WTC11 (cell line): ENCODE measurements at regions not wholly inside any gene's neighbourhood (a gene's known extent, or its start where the extent isn't known, plus 50 kb on each side); places are given as distances from the start of the nearest gene placed in this dataset.

Experiments used
- CTCF ChIP-seq: fragments of 200-600 bp; IDR thresholded peaks from 2 replicates; pipeline ENCODE4 v1.8.0; 2022; ENCODE audit warnings: antibody characterized with exemption
- GABPB1 ChIP-seq: sonication (generic); formaldehyde crosslinking; IDR thresholded peaks from 2 replicates; pipeline ENCODE4 v1.8.1; 2023; ENCODE audit warnings: mild to moderate bottlenecking, missing genetic modification reagents
- HMGXB4 ChIP-seq: sonication (generic); formaldehyde crosslinking; IDR thresholded peaks from 2 replicates; pipeline ENCODE4 v1.8.1; 2023; ENCODE audit warnings: mild to moderate bottlenecking, moderate library complexity, missing genetic modification reagents
- JUN ChIP-seq: sonication (generic); formaldehyde crosslinking; IDR thresholded peaks from 2 replicates; pipeline ENCODE4 v1.8.0; 2023; ENCODE audit warnings: mild to moderate bottlenecking, missing genetic modification reagents
- NFE2L1 ChIP-seq: sonication (generic); formaldehyde crosslinking; IDR thresholded peaks from 2 replicates; pipeline ENCODE4 v1.8.1; 2023; ENCODE audit warnings: missing genetic modification reagents
- STAT6 ChIP-seq: sonication (generic); formaldehyde crosslinking; conservative IDR thresholded peaks from 2 replicates; pipeline ENCODE4 v1.8.1; 2023; ENCODE audit warnings: mild to moderate bottlenecking, low read depth, missing genetic modification reagents, moderate library complexity

DNA sequence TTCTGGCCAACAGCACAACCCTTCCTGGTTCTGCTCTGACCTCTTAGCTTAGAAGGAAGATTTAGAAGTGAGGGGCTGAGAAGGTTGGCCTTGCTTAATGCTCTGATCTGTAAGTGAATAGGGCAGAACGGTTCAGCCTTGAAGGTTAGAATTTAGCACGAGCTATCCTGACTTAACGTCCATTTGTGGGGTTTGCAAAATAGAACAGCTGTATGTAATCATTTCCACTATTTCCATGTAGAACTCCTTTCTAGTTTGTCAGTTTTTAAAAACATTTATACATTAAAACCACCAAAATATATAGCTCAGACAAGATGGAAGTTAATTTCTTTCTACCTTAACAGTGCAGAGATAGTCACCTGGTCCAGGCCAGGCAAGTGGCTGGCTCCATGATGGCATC is 89.9 kb downstream of the TBX19 start:
- TF ChIP-seq STAT6 (CRISPR knock-in tag) (no peak), HMGXB4 (CRISPR knock-in tag) (no peak), GABPB1 (CRISPR knock-in tag) (no peak), CTCF (no peak), JUN (CRISPR knock-in tag) (no peak), NFE2L1 (CRISPR knock-in tag) (no peak)
